ENCODE measurements at regions not wholly inside any gene's neighbourhood (a gene's known extent, or its start where the extent isn't known, plus 50 kb on each side); places are given as distances from the start of the nearest gene placed in this dataset.
"Not testable (repeated sequence)": the region's sequence is repeated elsewhere in the genome, so short reads cannot be mapped to it uniquely, and the experiment has no call there.

DNA sequence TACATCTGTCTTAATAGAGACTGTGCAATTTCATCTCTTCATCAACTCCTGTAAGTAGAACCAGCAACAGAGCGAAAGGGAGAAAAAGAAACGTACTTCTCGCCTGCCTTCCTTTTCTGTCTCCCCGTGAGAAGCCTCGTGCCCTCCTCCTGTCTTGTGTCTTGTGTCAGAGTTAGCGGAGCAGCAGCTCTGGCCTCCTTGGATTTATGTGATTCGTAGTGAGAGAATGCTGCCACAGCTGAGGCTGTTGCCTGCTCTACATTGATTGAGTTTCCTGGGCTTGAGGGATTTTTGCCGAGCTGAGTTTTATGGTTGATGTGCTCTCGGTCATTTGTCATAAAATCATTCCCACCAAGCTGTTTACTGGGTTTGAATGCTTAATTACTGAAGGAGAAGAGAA lies 579.1 kb upstream of the RBFOX1 start:
- Mint-ChIP-seq H3K27me3 (no peaks in the 10 kb centered on the region), H3K27ac (ENCODE audit: low read depth) (no peak overlapping the region), H3K4me3 (no peak overlapping the region), H3K36me3 (ENCODE audit: insufficient read depth) (no peaks in the 10 kb centered on the region), H3K4me1 (no peaks in the 10 kb centered on the region), H3K9me3 (peaks cover 14% of the 10 kb centered on the region)
- ATAC-seq (replicated peaks; ENCODE audit: extremely low read depth, poor library complexity, severe bottlenecking) = no peak
- no peak for DNase-seq (ENCODE audit: low spot score in 2 of 2)

DNA sequence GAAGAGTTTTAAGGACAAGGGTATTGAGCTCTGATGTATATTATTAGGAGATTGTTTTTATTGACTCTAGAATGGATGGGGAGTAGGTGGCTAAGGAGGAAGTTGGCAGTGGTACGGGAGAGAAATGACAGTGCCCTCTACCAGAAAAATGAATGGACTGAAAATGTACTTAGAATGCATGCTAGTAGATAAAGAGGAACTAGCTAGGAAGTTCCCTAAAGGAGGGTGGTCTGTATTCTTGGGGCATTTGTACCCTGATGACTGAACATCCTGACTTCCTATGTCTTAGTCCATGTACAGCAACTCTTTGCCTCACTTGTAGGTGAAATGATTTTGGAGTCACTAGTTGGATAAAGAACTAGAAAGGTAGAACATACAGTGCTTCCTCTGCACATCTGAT lies 581.5 kb upstream of the RBFOX1 start:
- H3K27ac Mint-ChIP-seq (ENCODE audit: low read depth) = no peak overlapping the region
- H3K36me3 Mint-ChIP-seq (ENCODE audit: insufficient read depth) = no peaks in the 10 kb centered on the region
- no peaks in the 10 kb centered on the region for H3K27me3 Mint-ChIP-seq
- no peak overlapping the region for H3K4me3 Mint-ChIP-seq
- H3K9me3 Mint-ChIP-seq = peaks cover 8% of the 10 kb centered on the region
- no peak for DNase-seq (ENCODE audit: low spot score in 2 of 2)
- ATAC-seq (replicated peaks; ENCODE audit: extremely low read depth, poor library complexity, severe bottlenecking) = no peak
- H3K4me1 Mint-ChIP-seq = no peaks in the 10 kb centered on the region

DNA sequence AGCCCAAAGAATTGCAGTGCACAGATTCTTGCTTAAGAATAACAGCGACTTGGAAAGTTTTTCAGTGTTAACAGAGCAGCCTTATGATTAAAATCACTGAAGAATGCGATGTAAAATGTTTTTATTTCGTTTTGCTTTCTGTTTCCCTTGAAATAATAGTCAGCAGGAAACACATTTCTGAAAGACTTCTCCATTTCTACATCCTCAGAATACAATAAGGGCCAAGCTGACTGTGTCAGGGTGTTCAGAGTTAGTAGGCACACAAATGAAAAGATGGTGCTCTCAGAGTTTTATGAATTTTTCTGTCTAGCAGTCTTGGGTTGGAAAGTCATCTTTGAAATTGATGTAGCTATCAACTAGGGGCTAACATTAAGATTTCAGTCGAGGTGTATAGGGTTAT lies 582.9 kb upstream of the RBFOX1 start:
- no peak for ATAC-seq (replicated peaks; ENCODE audit: extremely low read depth, poor library complexity, severe bottlenecking)

DNA sequence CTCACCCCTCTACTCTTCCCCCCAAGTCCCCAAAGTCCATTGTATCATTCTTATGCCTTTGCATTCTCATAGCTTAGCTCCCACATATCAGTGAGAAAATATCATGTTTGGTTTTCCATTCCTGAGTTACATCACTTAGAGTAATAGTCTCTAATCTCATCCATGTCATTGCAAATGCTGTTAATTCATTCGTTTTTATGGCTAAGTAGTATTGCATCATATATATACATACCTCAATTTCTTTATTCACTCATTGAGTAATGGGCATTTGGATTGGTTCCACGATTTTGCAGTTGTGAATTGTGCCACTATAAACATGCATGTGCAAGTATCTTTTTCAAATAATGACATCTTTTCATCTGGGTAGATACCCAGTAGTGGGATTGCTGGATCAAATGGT lies 596.3 kb upstream of the RBFOX1 start:
- H3K27me3 Mint-ChIP-seq; H3K36me3 Mint-ChIP-seq (ENCODE audit: insufficient read depth); DNase-seq (ENCODE audit: low spot score in 2 of 2); H3K4me1 Mint-ChIP-seq; H3K4me3 Mint-ChIP-seq; H3K27ac Mint-ChIP-seq (ENCODE audit: low read depth); ATAC-seq (replicated peaks; ENCODE audit: extremely low read depth, poor library complexity, severe bottlenecking): not testable (repeated sequence)
- peaks cover 27% of the 10 kb centered on the region for H3K9me3 Mint-ChIP-seq

More for the DNA sequence above, 582.9 kb upstream of the RBFOX1 start:
- Mint-ChIP-seq H3K36me3 (ENCODE audit: insufficient read depth) (no peaks in the 10 kb centered on the region), H3K4me3 (no peak overlapping the region), H3K4me1 (no peaks in the 10 kb centered on the region), H3K27me3 (no peaks in the 10 kb centered on the region), H3K9me3 (peaks cover 8% of the 10 kb centered on the region), H3K27ac (ENCODE audit: low read depth) (no peak overlapping the region)
- no peak for DNase-seq (ENCODE audit: low spot score in 2 of 2)

DNA sequence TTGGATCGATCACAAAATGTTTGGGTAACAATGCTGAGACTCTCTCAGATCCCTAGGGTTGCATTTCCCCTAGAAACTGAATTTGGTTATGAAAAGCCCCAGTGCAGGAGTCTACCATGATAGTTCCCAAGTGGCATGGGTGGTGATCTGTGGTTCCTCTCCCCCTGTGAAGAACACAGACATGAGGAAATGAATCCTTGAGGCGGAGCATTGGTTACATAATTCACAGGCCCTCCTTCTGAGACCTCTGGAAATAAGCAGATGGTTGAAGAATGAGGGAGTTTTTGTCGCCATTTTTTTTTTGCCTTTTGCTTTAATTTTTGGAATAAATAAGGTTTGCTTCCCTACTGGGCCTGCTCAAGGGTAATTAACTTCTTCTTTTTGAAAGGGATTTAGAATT lies 597.0 kb upstream of the RBFOX1 start:
- no peaks in the 10 kb centered on the region for H3K4me1 Mint-ChIP-seq
- DNase-seq (ENCODE audit: low spot score in 2 of 2) (no peak), ATAC-seq (replicated peaks; ENCODE audit: extremely low read depth, poor library complexity, severe bottlenecking) (no peak)
- no peaks in the 10 kb centered on the region for H3K36me3 Mint-ChIP-seq (ENCODE audit: insufficient read depth)
- H3K27ac Mint-ChIP-seq (ENCODE audit: low read depth) = no peak overlapping the region
- H3K9me3 Mint-ChIP-seq = peaks cover 24% of the 10 kb centered on the region
- H3K27me3 Mint-ChIP-seq = no peaks in the 10 kb centered on the region
- H3K4me3 Mint-ChIP-seq = no peak overlapping the region

DNA sequence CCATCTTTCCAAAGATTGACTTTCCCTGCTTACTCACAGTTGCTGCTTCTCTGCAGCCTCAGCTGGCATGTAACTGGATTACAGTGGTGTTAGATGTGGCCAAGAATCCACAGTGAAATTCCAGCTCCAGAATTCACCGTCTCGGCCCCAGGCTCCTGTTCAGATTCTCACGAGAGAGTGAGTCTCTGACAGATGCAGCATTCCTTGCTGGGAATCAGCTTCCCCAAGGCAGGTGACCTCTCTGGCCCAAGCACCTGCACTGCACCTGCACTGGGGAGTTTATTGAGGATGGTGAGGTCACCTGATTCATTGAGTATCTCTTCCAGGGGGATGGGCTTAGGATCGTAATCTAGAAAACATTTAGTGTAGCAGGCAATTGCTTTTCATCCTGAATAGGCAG lies 600.5 kb upstream of the RBFOX1 start:
- H3K4me1 Mint-ChIP-seq = no peaks in the 10 kb centered on the region
- peaks cover 2% of the 10 kb centered on the region for H3K36me3 Mint-ChIP-seq (ENCODE audit: insufficient read depth)
- peaks cover 9% of the 10 kb centered on the region for H3K9me3 Mint-ChIP-seq
- no peak for ATAC-seq (replicated peaks; ENCODE audit: extremely low read depth, poor library complexity, severe bottlenecking)
- no peak overlapping the region for H3K4me3 Mint-ChIP-seq
- H3K27me3 Mint-ChIP-seq = no peaks in the 10 kb centered on the region
- H3K27ac Mint-ChIP-seq (ENCODE audit: low read depth) = no peak overlapping the region
- no peak for DNase-seq (ENCODE audit: low spot score in 2 of 2)

DNA sequence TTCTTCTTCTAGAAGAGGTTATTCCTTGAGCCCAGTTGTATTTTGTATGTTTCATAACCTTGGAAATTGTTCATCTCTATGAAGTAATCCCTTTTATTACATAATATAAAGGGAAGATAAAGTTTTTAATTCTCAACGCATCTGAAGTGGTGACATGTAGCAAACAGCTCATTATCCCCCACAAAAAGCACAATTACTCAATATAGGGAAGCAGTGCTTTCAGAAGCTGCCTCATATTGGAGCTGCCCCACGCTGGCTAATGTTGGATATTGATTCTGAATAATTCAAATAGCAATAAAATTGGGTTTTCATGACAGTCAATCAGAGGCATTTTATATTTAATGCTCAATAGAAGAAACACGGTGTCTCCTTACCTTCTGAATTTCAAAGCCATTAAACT lies 604.3 kb upstream of the RBFOX1 start:
- ATAC-seq (replicated peaks; ENCODE audit: extremely low read depth, poor library complexity, severe bottlenecking) = no peak
- no peaks in the 10 kb centered on the region for H3K4me1 Mint-ChIP-seq
- H3K27ac Mint-ChIP-seq (ENCODE audit: low read depth) = no peak overlapping the region
- DNase-seq (ENCODE audit: low spot score in 2 of 2) = no peak
- H3K4me3 Mint-ChIP-seq = no peak overlapping the region
- no peaks in the 10 kb centered on the region for H3K9me3 Mint-ChIP-seq
- peaks cover 2% of the 10 kb centered on the region for H3K36me3 Mint-ChIP-seq (ENCODE audit: insufficient read depth)
- no peaks in the 10 kb centered on the region for H3K27me3 Mint-ChIP-seq

DNA sequence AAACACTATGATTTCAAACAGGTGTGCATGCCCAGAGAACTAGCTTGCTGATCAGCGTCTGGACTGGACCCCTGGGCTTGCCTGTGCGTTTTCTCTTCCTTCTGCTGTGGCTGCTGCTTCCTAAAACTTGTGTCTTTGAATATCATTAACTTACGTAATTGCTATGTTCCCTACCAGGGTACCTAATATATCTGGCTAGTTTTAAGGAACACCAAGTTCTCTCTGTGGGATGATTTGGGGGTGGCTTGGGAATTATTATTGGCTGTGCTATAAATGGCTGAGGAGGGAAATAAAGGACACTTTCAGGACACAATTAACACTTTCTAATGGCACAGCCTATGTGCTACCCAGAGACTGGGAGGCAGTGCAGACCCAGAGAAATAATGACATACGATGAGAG lies 606.0 kb upstream of the RBFOX1 start:
- ATAC-seq (replicated peaks; ENCODE audit: extremely low read depth, poor library complexity, severe bottlenecking) = no peak
- Mint-ChIP-seq H3K4me1 (no peaks in the 10 kb centered on the region), H3K27me3 (no peaks in the 10 kb centered on the region), H3K27ac (ENCODE audit: low read depth) (no peak overlapping the region), H3K36me3 (ENCODE audit: insufficient read depth) (peaks cover 2% of the 10 kb centered on the region), H3K9me3 (peaks cover 7% of the 10 kb centered on the region), H3K4me3 (no peak overlapping the region)
- DNase-seq (ENCODE audit: low spot score in 2 of 2) = no peak

DNA sequence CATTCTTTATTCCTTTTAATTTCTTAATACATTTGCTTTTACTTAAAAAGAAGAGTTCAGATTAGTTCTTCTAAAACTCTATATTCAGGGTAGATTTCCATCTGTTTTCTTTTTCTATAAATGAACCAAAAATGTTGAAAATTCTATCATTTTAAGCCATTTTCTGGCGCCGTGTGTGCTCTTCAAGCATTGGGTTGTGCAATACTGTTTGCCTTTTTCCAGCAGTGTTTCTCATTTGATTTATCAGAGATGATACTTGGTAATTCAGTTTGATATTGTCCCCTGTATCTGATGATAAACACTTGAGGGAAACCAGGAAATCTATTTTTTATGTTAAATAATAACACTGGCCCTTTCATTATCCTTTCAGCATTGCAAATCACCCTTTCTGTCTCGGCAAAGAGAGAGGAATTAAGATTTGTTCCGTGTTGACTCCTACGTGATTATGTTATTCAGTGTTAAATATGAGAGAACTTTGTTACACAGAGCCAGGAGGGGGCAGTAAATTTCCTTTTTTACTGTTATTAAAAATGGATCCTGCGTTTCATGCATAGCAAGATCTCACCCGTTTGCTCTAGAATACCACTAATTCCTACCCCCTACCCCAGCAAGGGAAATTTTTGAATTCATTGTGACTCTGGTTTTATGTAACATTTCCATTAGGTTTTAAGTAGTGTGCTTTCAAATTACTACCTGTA lies 606.9 kb upstream of the RBFOX1 start:
- peaks cover 9% of the 10 kb centered on the region for H3K9me3 Mint-ChIP-seq
- ATAC-seq (replicated peaks; ENCODE audit: extremely low read depth, poor library complexity, severe bottlenecking) (no peak), DNase-seq (ENCODE audit: low spot score in 2 of 2) (no peak)
- H3K4me3 Mint-ChIP-seq = no peak overlapping the region
- no peaks in the 10 kb centered on the region for H3K4me1 Mint-ChIP-seq
- peaks cover 2% of the 10 kb centered on the region for H3K36me3 Mint-ChIP-seq (ENCODE audit: insufficient read depth)
- no peaks in the 10 kb centered on the region for H3K27me3 Mint-ChIP-seq
- H3K27ac Mint-ChIP-seq (ENCODE audit: low read depth) = no peak overlapping the region

DNA sequence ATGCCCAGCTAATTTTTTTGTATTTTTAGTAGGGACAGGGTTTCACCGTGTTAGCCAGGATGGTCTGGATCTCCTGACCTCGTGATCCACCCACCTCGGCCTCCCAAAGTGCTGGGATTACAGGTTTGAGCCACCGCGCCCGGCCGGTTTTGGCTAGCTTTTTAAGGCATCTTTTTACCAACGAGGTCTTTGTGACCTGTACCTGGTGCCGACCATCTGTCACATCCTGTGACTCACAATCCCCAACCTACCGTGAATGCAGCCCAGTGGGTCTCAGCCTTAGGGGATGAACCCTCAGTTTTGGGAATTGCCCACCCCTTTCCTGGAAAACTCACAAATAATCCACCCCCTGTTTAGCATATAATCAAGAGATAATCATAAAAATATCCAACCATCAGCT lies 607.4 kb upstream of the RBFOX1 start:
- not testable (repeated sequence) for H3K27me3 Mint-ChIP-seq; H3K27ac Mint-ChIP-seq (ENCODE audit: low read depth); H3K36me3 Mint-ChIP-seq (ENCODE audit: insufficient read depth); H3K4me1 Mint-ChIP-seq; H3K4me3 Mint-ChIP-seq; DNase-seq (ENCODE audit: low spot score in 2 of 2); ATAC-seq (replicated peaks; ENCODE audit: extremely low read depth, poor library complexity, severe bottlenecking)
- H3K9me3 Mint-ChIP-seq = peaks cover 14% of the 10 kb centered on the region

DNA sequence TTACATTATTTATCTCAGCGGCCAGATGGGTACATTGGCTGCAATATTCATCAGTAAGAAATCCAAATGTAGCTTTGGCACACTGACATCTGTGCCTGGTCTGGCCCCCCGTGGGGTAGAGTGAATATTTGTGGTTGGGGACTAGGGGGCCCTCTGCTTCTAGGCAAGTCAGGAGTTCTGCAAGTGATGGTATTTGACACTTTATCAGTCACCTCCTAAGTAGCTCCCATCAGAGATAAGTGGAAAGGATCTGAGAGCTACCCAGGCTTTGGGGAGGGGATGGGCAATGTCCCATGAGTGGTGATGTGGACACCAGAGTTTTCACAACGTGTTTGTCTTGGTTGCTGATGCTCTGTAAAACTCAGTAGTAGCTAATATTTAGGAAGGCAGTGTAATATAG lies 609.9 kb upstream of the RBFOX1 start:
- Mint-ChIP-seq H3K27ac (ENCODE audit: low read depth) (no peak overlapping the region), H3K4me1 (no peaks in the 10 kb centered on the region), H3K9me3 (peaks cover 24% of the 10 kb centered on the region), H3K36me3 (ENCODE audit: insufficient read depth) (peaks cover 2% of the 10 kb centered on the region), H3K4me3 (no peak overlapping the region), H3K27me3 (no peaks in the 10 kb centered on the region)
- ATAC-seq (replicated peaks; ENCODE audit: extremely low read depth, poor library complexity, severe bottlenecking) = no peak
- DNase-seq (ENCODE audit: low spot score in 2 of 2) = no peak

DNA sequence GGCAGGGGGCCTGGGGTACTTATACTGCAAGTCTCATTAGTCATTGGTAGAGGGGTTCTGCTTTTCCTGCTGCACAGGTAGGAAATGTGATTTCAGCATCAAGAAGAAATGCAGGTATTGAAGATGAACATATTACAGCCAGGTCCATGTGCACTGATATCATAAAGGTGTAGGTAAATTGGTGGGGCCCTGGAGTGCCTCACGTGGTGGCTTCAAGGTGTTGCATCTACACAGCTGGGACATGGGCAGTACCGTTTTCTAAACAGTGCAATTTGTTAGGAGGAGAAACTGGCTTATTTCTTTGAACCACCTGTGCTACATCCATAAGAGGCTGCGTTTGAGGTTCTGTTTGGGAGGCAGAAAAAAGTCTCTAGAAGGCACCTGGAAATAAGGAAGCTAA lies 618.1 kb upstream of the RBFOX1 start:
- Mint-ChIP-seq H3K27ac (ENCODE audit: low read depth) (no peak overlapping the region), H3K27me3 (no peaks in the 10 kb centered on the region), H3K9me3 (peaks cover 43% of the 10 kb centered on the region), H3K4me3 (no peak overlapping the region), H3K4me1 (no peaks in the 10 kb centered on the region), H3K36me3 (ENCODE audit: insufficient read depth) (no peaks in the 10 kb centered on the region)
- ATAC-seq (replicated peaks; ENCODE audit: extremely low read depth, poor library complexity, severe bottlenecking) (no peak), DNase-seq (ENCODE audit: low spot score in 2 of 2) (no peak)

DNA sequence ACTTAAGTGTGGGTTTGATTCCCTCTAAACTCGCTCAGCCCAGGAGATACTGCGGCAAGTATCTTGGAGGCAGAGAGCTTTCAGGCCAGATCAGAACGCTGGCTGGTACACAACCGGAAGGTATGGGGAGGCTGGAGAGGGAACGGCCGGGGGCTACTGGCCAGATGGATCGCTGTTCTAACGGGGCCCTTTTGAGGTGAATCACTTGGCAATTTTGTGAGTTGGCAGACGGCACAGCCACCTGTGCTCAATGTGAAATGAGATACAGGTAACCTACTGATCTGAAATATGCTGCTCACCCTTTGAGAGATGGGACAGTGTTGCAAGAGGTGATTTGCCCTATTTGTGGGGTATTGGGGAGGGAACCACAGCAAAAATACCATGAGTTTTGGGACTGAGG lies 622.9 kb upstream of the RBFOX1 start:
- Mint-ChIP-seq H3K9me3 (peaks cover 34% of the 10 kb centered on the region), H3K36me3 (ENCODE audit: insufficient read depth) (no peaks in the 10 kb centered on the region), H3K27me3 (no peaks in the 10 kb centered on the region), H3K4me1 (no peaks in the 10 kb centered on the region), H3K27ac (ENCODE audit: low read depth) (no peak overlapping the region), H3K4me3 (no peak overlapping the region)
- DNase-seq (ENCODE audit: low spot score in 2 of 2) = no peak
- no peak for ATAC-seq (replicated peaks; ENCODE audit: extremely low read depth, poor library complexity, severe bottlenecking)

Data from central memory CD8-positive, alpha-beta T cell (primary cell).